ENCODE measurements at regions not wholly inside any gene's neighbourhood (a gene's known extent, or its start where the extent isn't known, plus 50 kb on each side); places are given as distances from the start of the nearest gene placed in this dataset.

DNA sequence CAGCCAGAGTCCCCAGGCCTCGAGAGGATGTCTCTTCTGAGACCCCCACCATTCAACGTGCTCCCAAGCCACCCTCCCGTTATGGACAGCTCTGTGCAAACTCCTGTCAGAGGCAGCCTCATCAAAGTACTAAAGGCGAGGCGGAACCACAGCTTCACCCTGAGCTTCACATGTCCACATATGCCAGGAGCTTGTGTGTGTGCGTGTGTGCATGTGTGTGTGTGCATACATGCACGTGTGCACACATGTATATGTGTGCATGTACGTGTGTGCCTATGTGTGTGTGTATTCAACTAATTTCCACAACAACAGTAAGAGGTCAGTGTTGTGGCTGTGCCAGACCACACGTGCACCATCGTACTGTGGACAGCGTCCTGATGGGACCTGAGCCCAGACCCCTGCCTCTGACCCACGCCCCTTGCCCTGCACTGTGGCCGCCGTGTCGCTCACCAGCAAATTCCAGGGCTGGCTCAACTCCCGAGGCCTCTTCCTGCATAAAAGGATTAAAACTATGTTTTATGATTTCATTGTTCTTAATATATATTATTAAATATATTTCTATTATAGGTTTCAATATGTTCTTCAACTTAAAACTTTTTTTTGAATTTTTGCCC, 444.8 kb downstream of the EIPR1 start:
- 67 to 75% (median 71%) methylated on average over 16 of the region's 16 CpGs for WGBS, 3 donors
- Histone ChIP-seq H3K36me3 (ENCODE audit: insufficient read depth in 1 of 2, low read depth in 1 of 2) (no peaks in the 10 kb centered on the region), H3K4me3 (no peak overlapping the region), H3K4me1 (no peaks in the 10 kb centered on the region), H3K9me3 (no peaks in the 10 kb centered on the region), H3K27ac (no peak overlapping the region), H3K27me3 (ENCODE audit: insufficient read depth in 3 of 3, low read length in 2 of 3) (no peaks in the 10 kb centered on the region)
- TF ChIP-seq, protein P1, sequence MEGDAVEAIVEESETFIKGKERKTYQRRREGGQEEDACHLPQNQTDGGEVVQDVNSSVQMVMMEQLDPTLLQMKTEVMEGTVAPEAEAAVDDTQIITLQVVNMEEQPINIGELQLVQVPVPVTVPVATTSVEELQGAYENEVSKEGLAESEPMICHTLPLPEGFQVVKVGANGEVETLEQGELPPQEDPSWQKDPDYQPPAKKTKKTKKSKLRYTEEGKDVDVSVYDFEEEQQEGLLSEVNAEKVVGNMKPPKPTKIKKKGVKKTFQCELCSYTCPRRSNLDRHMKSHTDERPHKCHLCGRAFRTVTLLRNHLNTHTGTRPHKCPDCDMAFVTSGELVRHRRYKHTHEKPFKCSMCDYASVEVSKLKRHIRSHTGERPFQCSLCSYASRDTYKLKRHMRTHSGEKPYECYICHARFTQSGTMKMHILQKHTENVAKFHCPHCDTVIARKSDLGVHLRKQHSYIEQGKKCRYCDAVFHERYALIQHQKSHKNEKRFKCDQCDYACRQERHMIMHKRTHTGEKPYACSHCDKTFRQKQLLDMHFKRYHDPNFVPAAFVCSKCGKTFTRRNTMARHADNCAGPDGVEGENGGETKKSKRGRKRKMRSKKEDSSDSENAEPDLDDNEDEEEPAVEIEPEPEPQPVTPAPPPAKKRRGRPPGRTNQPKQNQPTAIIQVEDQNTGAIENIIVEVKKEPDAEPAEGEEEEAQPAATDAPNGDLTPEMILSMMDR (IDR thresholded peaks at IDR 0.05) = no peak
- no peak for ATAC-seq
- DNase-seq = no peak
- intact Hi-C loops (cut with DNase I) = no loop called here

- H3K4me3 ChIP-seq = no peak overlapping the region
- no peaks in the 10 kb centered on the region for H3K9me3 ChIP-seq
- DNase-seq (no peak), ATAC-seq (no peak)
- H3K36me3 ChIP-seq (ENCODE audit: insufficient read depth in 1 of 2, low read depth in 1 of 2) = no peaks in the 10 kb centered on the region
- H3K4me1 ChIP-seq = no peaks in the 10 kb centered on the region
- intact Hi-C loops (cut with DNase I) = no loop called here
- 50 to 62% (median 54%) methylated on average over 15 of the region's 15 CpGs for WGBS, 3 donors
- H3K27ac ChIP-seq = no peak overlapping the region
- TF ChIP-seq, protein P1 (IDR thresholded peaks at IDR 0.05) = no peak
- H3K27me3 ChIP-seq (ENCODE audit: insufficient read depth in 3 of 3, low read length in 2 of 3) = no peaks in the 10 kb centered on the region
Measured at GRCh38 chr2:2932189-2932588, 445.4 kb downstream of the EIPR1 start.

DNA sequence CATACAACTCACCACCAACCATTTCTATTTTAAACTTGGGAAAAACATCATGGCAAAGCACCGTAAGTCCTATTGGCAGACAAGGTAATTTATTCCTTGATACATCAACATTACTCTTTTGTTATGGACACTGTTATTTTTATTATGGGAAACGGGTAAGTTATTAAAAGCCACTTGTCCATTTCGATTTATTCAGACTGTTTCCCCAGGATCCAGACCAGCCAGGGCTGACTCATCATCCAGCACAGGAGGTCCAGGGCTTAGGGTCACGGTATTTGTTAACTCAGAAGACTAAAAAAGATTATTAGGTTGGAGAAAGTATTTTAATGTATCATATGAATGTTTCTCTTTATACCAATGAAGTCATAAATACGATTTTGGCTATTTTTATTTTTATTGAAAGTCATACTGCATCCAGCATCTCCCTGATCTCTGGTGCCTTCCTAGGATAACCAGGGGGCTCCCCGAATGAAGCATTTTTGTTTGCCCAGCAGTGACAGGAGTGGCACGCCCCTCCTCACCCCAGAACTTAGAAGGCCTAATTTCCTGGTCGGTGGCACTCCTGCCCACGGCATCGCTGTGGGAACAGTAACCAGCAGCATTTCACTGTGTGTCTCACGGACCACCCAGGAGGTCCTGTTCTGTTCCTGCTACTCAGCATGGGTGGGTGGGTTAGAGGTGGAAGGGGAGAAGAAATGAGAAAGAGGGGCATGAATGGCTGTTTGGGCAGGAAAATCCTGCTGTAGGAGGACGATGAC, 446.1 kb downstream of the EIPR1 start:
- Histone ChIP-seq H3K27me3 (ENCODE audit: insufficient read depth in 3 of 3, low read length in 2 of 3) (no peaks in the 10 kb centered on the region), H3K9me3 (no peaks in the 10 kb centered on the region), H3K36me3 (ENCODE audit: insufficient read depth in 1 of 2, low read depth in 1 of 2) (no peaks in the 10 kb centered on the region), H3K27ac (no peak overlapping the region), H3K4me3 (no peak overlapping the region), H3K4me1 (no peaks in the 10 kb centered on the region)
- ATAC-seq = no peak
- WGBS, 3 donors = 63 to 68% (median 65%) methylated on average over 12 of the region's 12 CpGs
- DNase-seq = no peak
- TF ChIP-seq, protein P1 (IDR thresholded peaks at IDR 0.05) = no peak
- intact Hi-C loops (cut with DNase I) = no loop called here

GRCh38 chr2:2930841-2931240, 446.8 kb downstream of the EIPR1 start:
- DNase-seq = no peak
- 68 to 80% (median 79%) methylated on average over 2 of the region's 2 CpGs for WGBS, 3 donors
- no peak for ATAC-seq

More at GRCh38 chr2:2930841-2931240, 446.8 kb downstream of the EIPR1 start:
- no peaks in the 10 kb centered on the region for H3K4me1 ChIP-seq
- no peaks in the 10 kb centered on the region for H3K9me3 ChIP-seq
- intact Hi-C loops (cut with DNase I) = no loop called here
- no peaks in the 10 kb centered on the region for H3K27me3 ChIP-seq (ENCODE audit: insufficient read depth in 3 of 3, low read length in 2 of 3)
- no peak overlapping the region for H3K27ac ChIP-seq
- no peak overlapping the region for H3K4me3 ChIP-seq
- H3K36me3 ChIP-seq (ENCODE audit: insufficient read depth in 1 of 2, low read depth in 1 of 2) = no peaks in the 10 kb centered on the region
- TF ChIP-seq, protein P1 (IDR thresholded peaks at IDR 0.05) = no peak
